T-cell (primary cell): ENCODE measurements at regions not wholly inside any gene's neighbourhood (a gene's known extent, or its start where the extent isn't known, plus 50 kb on each side); places are given as distances from the start of the nearest gene placed in this dataset.
"Not testable (repeated sequence)": the region's sequence is repeated elsewhere in the genome, so short reads cannot be mapped to it uniquely, and the experiment has no call there.

Source experiments
- ATAC-seq, 4 experiments: fragments of 200-7000 bp in 3 of 4; fragments of 150-1000 bp in 1 of 4; cut with Tn5 transposase; replicated peaks in 1 of 4; 1 replicate in 3 of 4; 2 replicates in 1 of 4; pipeline ENCODE4 v1.10.0; 2021; ENCODE audit warnings: moderate library complexity in 3 of 4, mild to moderate bottlenecking in 2 of 4, moderate number of reproducible peaks in 1 of 4
- CTCF ChIA-PET, 2 donors: fragments of 300-600 bp; sonication (Branson Sonifier 250); formaldehyde crosslinking; loops; one replicate each; lab custom pipeline; 2022; ENCODE audit warnings: antibody characterized with exemption in 2 of 2; lab: Charles Lee
- POLR2A ChIA-PET, 2 donors: fragments of 300-600 bp; sonication (Branson Sonifier 250); formaldehyde crosslinking; loops; one replicate each; lab custom pipeline; 2022; ENCODE audit warnings: antibody characterized with exemption in 2 of 2; lab: Charles Lee
- DNase-seq, 35 experiments: peaks; one replicate each; pipeline versions ENCODE4 v3.0.0 to v3.0.0-alpha.2; 2013 to 2023
- H3K27ac ChIP-seq: one replicate; pipeline ENCODE4 v1.5.1; 2013; ENCODE audit warnings: low read length
- H3K27me3 ChIP-seq, 2 experiments: replicated peaks in 1 of 2; 1 replicate in 1 of 2; 2 replicates in 1 of 2; pipeline versions ENCODE4 v1.6.1 to v1.7.0; 2013; ENCODE audit warnings: low read length in 1 of 2, mixed read lengths in 1 of 2; ENCODE audit not compliant: control insufficient read depth in 2 of 2, insufficient read depth in 2 of 2; ENCODE audit errors: extremely low read depth in 1 of 2
- H3K36me3 ChIP-seq, 2 donors: 1 replicate in 1 of 2; 2 replicates in 1 of 2; pipeline versions ENCODE4 v1.6.1 to v1.7.0; 2013; ENCODE audit warnings: low read length in 1 of 2; ENCODE audit not compliant: control insufficient read depth in 2 of 2, insufficient read depth in 1 of 2; ENCODE audit errors: extremely low read depth in 1 of 2
- H3K4me1 ChIP-seq, 2 experiments: 1 replicate in 1 of 2; 2 replicates in 1 of 2; pipeline versions ENCODE4 v1.6.1 to v1.7.0; 2013; ENCODE audit warnings: low read length in 2 of 2, mixed read lengths in 1 of 2; ENCODE audit not compliant: insufficient read depth in 2 of 2, control insufficient read depth in 1 of 2; ENCODE audit errors: extremely low read depth in 1 of 2
- H3K4me3 ChIP-seq, 2 donors: 1 replicate in 1 of 2; 2 replicates in 1 of 2; pipeline versions ENCODE4 v1.5.1 to v1.7.0; 2013; ENCODE audit warnings: mild to moderate bottlenecking in 2 of 2, low read length in 1 of 2, moderate library complexity in 1 of 2; ENCODE audit not compliant: control insufficient read depth in 1 of 2; ENCODE audit errors: extremely low read depth in 1 of 2
- H3K9me3 ChIP-seq: 2 replicates; pipeline ENCODE4 v1.7.0; 2013
- H3K27ac Mint-ChIP-seq, 2 donors: one replicate each; pipeline ENCODE4 v1.8.0; 2020 to 2021; ENCODE audit warnings: mild to moderate bottlenecking in 2 of 2, mixed read lengths in 2 of 2
- H3K27me3 Mint-ChIP-seq, 2 donors: one replicate each; pipeline ENCODE4 v1.8.0; 2021 to 2022; ENCODE audit warnings: mixed read lengths in 2 of 2
- H3K36me3 Mint-ChIP-seq: one replicate; pipeline ENCODE4 v1.8.0; 2021; ENCODE audit warnings: mixed read lengths
- H3K4me1 Mint-ChIP-seq, 3 donors: one replicate each; pipeline ENCODE4 v1.8.0; 2020 to 2022; ENCODE audit warnings: mixed read lengths in 3 of 3, mild to moderate bottlenecking in 1 of 3
- H3K4me3 Mint-ChIP-seq, 3 donors: one replicate each; pipeline ENCODE4 v1.8.0; 2020 to 2022; ENCODE audit warnings: mild to moderate bottlenecking in 3 of 3, mixed read lengths in 3 of 3, moderate library complexity in 3 of 3
- H3K9me3 Mint-ChIP-seq, 3 donors: one replicate each; pipeline ENCODE4 v1.8.0; 2020 to 2022; ENCODE audit warnings: mixed read lengths in 3 of 3
- WGBS: methylation state at CpG from one replicate; pipeline ENCODE4 v1.1.5; 2013; ENCODE audit warnings: missing lambda C conversion rate; ENCODE audit not compliant: insufficient coverage; 5-methylcytosine and 5-hydroxymethylcytosine counted together

DNA sequence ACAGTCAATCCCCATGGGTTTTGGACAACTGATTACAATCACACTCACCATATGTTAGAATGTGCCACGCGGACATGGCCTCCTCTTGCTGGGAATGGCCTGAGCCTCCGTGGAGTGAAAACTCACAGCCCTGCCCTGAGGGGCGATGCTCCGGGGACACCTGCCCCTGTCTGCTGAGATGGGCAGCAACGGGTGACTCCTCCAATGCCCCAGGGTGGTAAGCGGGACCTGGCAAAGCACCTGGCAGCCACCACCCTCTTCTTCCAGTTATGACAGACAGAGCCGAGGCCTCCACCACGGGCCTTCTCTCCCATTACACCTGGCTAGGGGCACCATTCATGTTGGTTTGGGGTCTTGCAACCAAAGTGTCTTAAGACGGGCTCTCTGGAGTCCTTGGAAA is 94.9 kb upstream of the COL5A1 start:
- Histone ChIP-seq H3K9me3 (no peaks in the 10 kb centered on the region), H3K4me3 (no peak overlapping the region), H3K27ac (no peak overlapping the region), H3K27me3 (peaks cover 0 to 27% of the 10 kb centered on the region in 2 experiments), H3K36me3 (no peaks in the 10 kb centered on the region), H3K4me1 (no peaks in the 10 kb centered on the region)
- Mint-ChIP-seq H3K9me3 (peaks cover 0 to 4% (median 4%) of the 10 kb centered on the region in 3 donors), H3K4me3 (no peak overlapping the region), H3K27ac (no peak overlapping the region), H3K27me3 (peaks cover 0 to 10% of the 10 kb centered on the region in 2 donors), H3K36me3 (no peaks in the 10 kb centered on the region), H3K4me1 (no peaks in the 10 kb centered on the region)
- 86% methylated on average over 6 of the region's 10 CpGs for WGBS
- DNase-seq (no peak), ATAC-seq (no peak)
- ChIA-PET POLR2A (no interaction called here), CTCF (interaction anchor here in 1 of 2 donors (0.5 kb wide), 1 partner anchor 99 kb away, joined by 3 read pairs; no protein-coding TSS in a partner anchor)

DNA sequence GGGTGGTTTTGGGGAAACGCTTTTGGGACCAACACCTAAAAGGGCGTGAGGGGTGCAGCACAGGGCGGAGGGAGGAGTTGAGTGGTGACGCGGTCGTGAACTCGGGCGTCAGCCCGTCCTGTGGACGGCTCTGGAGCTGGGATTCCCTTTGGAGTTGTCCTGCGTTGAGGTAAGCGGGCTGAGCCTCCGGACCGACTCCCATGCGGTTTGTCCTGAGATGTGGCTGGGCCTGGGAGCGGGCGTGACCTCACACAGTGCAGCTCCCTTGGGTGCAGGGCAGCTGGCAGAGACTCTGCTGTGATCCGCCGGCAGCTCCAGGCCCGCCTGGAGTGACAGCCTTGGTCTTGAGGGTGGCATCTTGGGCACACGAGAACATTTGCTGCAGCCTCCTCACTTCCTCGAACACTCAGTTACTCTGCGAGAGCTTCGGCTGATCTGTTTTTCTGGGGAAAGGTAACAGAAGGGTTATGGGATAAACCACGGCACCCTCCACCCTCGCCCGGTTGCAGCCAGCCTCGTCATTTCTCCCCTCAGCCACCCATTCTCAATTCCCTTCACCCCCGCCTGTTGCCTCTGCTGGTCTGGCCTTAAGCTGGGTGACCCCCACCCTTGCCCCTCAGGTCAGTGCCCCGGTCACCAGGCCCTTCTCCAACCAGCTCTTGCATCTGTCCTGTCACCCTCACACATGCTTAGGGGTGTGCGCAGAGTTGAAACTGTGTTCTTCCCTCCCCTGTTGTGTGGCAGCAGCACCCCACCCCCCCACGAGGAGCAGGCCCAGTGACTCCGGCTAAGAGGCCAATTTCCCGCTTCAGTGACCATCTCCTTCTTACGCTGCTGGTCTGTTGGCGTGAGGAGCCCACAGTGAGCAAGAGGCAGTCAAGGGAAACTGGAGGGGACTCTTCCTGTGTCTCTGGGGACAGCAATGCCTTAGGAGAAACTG is 94.2 kb upstream of the COL5A1 start:
- Mint-ChIP-seq H3K4me1 (no peaks in the 10 kb centered on the region), H3K27ac (no peak overlapping the region), H3K9me3 (peaks cover 0 to 4% (median 4%) of the 10 kb centered on the region in 3 donors), H3K4me3 (no peak overlapping the region), H3K36me3 (no peaks in the 10 kb centered on the region), H3K27me3 (peaks cover 0 to 14% of the 10 kb centered on the region in 2 donors)
- Histone ChIP-seq H3K27me3 (peaks cover 0 to 34% of the 10 kb centered on the region in 2 experiments), H3K9me3 (no peaks in the 10 kb centered on the region), H3K4me1 (no peaks in the 10 kb centered on the region), H3K36me3 (no peaks in the 10 kb centered on the region), H3K27ac (no peak overlapping the region), H3K4me3 (no peak overlapping the region)
- POLR2A ChIA-PET, result no interaction called here
- DNase-seq (no peak), ATAC-seq (no peak)
- CTCF ChIA-PET, result interaction anchor here in 1 of 2 donors (0.5 kb wide), 1 partner anchor 100 kb away, joined by 3 read pairs; no protein-coding TSS in a partner anchor
- 90% methylated on average over 28 of the region's 36 CpGs for WGBS

DNA sequence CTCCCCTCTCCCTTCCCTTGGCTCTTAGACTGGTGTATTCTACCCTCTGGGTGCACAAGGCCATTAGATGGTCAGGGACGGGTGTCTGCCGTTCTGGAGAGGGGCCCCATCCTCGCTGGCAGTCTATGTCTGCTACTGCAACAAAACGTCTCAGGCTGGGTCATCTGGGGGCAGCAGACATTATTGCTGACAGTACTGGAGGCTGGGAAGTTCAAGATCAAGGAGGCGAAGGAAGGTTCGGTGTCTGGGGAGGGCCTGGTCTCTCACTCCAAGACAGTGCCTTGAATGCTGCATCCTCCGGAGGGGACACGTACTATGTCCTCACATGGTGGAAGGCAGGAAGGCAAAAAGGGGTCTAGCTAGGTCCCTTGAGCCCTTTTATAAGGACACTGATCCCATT is 93.4 kb upstream of the COL5A1 start:
- Histone ChIP-seq H3K27me3 (peaks cover 0 to 41% of the 10 kb centered on the region in 2 experiments), H3K4me3 (no peak overlapping the region), H3K36me3 (no peaks in the 10 kb centered on the region), H3K9me3 (no peaks in the 10 kb centered on the region), H3K27ac (no peak overlapping the region), H3K4me1 (no peaks in the 10 kb centered on the region)
- Mint-ChIP-seq H3K36me3 (no peaks in the 10 kb centered on the region), H3K27ac (no peak overlapping the region), H3K4me3 (no peak overlapping the region), H3K27me3 (peaks cover 0 to 15% of the 10 kb centered on the region in 2 donors), H3K4me1 (no peaks in the 10 kb centered on the region), H3K9me3 (peaks cover 0 to 4% (median 4%) of the 10 kb centered on the region in 3 donors)
- POLR2A ChIA-PET, result no interaction called here
- DNase-seq (no peak), ATAC-seq (no peak)
- WGBS, result 83% methylated on average over 6 of the region's 8 CpGs
- CTCF ChIA-PET, result no interaction called here

GRCh38 chr9:134548618-134549017 is 93.0 kb upstream of the COL5A1 start:
- H3K27ac Mint-ChIP-seq, result no peak overlapping the region
- H3K9me3 Mint-ChIP-seq, result peaks cover 0 to 4% (median 4%) of the 10 kb centered on the region in 3 donors
- Histone ChIP-seq H3K9me3 (no peaks in the 10 kb centered on the region), H3K27ac (no peak overlapping the region), H3K4me3 (no peak overlapping the region), H3K36me3 (no peaks in the 10 kb centered on the region), H3K4me1 (no peaks in the 10 kb centered on the region), H3K27me3 (peaks cover 0 to 46% of the 10 kb centered on the region in 2 experiments)
- peaks cover 0 to 17% of the 10 kb centered on the region in 2 donors for H3K27me3 Mint-ChIP-seq
- no peak for ATAC-seq
- H3K4me3 Mint-ChIP-seq, result no peak overlapping the region
- DNase-seq, result no peak
- CTCF ChIA-PET, result no interaction called here
- POLR2A ChIA-PET, result no interaction called here
- no peaks in the 10 kb centered on the region for H3K36me3 Mint-ChIP-seq
- WGBS, result 89% methylated on average over 11 of the region's 17 CpGs
- no peaks in the 10 kb centered on the region for H3K4me1 Mint-ChIP-seq

DNA sequence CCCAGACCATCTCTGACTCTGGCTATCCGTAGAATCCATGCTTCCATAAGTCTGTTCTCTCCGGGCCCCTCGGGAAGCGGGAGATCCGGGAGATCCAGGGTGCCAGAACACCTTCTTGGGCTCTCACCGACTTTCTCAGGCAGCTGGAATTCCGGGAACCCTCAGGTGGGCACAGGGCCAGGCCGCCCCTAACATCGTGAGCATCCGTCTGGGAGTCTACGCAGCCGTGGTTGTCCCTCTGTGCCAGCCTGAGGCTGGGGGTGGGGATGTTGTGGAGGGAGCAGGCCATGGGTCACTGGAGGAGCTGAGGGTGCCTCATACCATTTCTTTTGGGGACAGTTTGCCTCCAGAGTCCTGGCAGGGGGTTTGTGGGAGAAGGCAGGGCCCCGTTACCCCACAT is 92.3 kb upstream of the COL5A1 start:
- ChIA-PET POLR2A (no interaction called here), CTCF (no interaction called here)
- ATAC-seq (no peak), DNase-seq (no peak)
- Mint-ChIP-seq H3K4me3 (no peak overlapping the region), H3K27me3 (peaks cover 0 to 18% of the 10 kb centered on the region in 2 donors), H3K9me3 (peaks cover 0 to 4% (median 4%) of the 10 kb centered on the region in 3 donors), H3K27ac (no peak overlapping the region), H3K4me1 (no peaks in the 10 kb centered on the region), H3K36me3 (no peaks in the 10 kb centered on the region)
- 74% methylated on average over 12 of the region's 13 CpGs for WGBS
- Histone ChIP-seq H3K36me3 (no peaks in the 10 kb centered on the region), H3K9me3 (no peaks in the 10 kb centered on the region), H3K4me3 (no peak overlapping the region), H3K27me3 (peaks cover 0 to 52% of the 10 kb centered on the region in 2 experiments), H3K4me1 (no peaks in the 10 kb centered on the region), H3K27ac (no peak overlapping the region)

GRCh38 chr9:134550081-134550480 is 91.5 kb upstream of the COL5A1 start:
- POLR2A ChIA-PET, result not testable (repeated sequence)

More at GRCh38 chr9:134550081-134550480, 91.5 kb upstream of the COL5A1 start:
- H3K4me3 Mint-ChIP-seq, H3K27ac Mint-ChIP-seq, H3K9me3 Mint-ChIP-seq, ATAC-seq, DNase-seq, H3K4me1 ChIP-seq, H3K27ac ChIP-seq, H3K4me1 Mint-ChIP-seq, H3K9me3 ChIP-seq, H3K4me3 ChIP-seq, H3K36me3 ChIP-seq, CTCF ChIA-PET, H3K36me3 Mint-ChIP-seq: not testable (repeated sequence)
- peaks cover 0 to 56% of the 10 kb centered on the region in 2 experiments for H3K27me3 ChIP-seq
- no CpG with 5 or more reads among the region's 7 CpGs for WGBS
- H3K27me3 Mint-ChIP-seq, result peaks cover 0 to 18% of the 10 kb centered on the region in 2 donors
